Panc1 (cell line): ENCODE measurements at regions not wholly inside any gene's neighbourhood (a gene's known extent, or its start where the extent isn't known, plus 50 kb on each side); places are given as distances from the start of the nearest gene placed in this dataset.

Experiments used
- ATAC-seq: fragments of 200-7000 bp; cut with Tn5 transposase; 2 replicates; pipeline ENCODE4 v1.9.1; 2020; ENCODE audit warnings: mild to moderate bottlenecking, moderate library complexity
- BruUV-seq: library from RNA; stranded (reverse); fragments of 400-500 nt; replicated peaks from 2 replicates; lab custom pipeline; 2021; lab: Mats Ljungman, UMichigan
- CTCF ChIA-PET: fragments of 300-600 bp; sonication (Branson Sonifier 250); formaldehyde crosslinking; loops from one replicate; lab custom pipeline; 2022; ENCODE audit warnings: antibody characterized with exemption; lab: Charles Lee
- POLR2A ChIA-PET: fragments of 300-600 bp; sonication (Branson Sonifier 250); formaldehyde crosslinking; loops from one replicate; lab custom pipeline; 2022; ENCODE audit warnings: antibody characterized with exemption; lab: Charles Lee
- DNase-seq: peaks from one replicate; pipeline ENCODE4 v3.0.0-alpha.2; 2010; ENCODE audit warnings: low read depth, low spot score
- H3K27ac ChIP-seq: 2 replicates; pipeline ENCODE4 v1.5.1; 2011; ENCODE audit warnings: mild to moderate bottlenecking, low read length, inconsistent platforms
- H3K27me3 ChIP-seq: fragments of 200-500 bp; sonication (Bioruptor generic); 2 replicates; pipeline ENCODE4 v1.6.0; 2014; ENCODE audit warnings: low read length, inconsistent platforms; ENCODE audit not compliant: control insufficient read depth, insufficient read depth
- H3K36me3 ChIP-seq: fragments of 200-500 bp; sonication (Bioruptor generic); 2 replicates; pipeline ENCODE4 v1.5.1; 2014; ENCODE audit warnings: inconsistent platforms, mild to moderate bottlenecking, low read length, moderate library complexity; ENCODE audit not compliant: control insufficient read depth, insufficient read depth
- H3K4me1 ChIP-seq: 2 replicates; pipeline ENCODE4 v1.5.1; 2011; ENCODE audit warnings: inconsistent platforms, mild to moderate bottlenecking, low read length, moderate library complexity; ENCODE audit not compliant: control insufficient read depth, insufficient read depth
- H3K4me3 ChIP-seq, 2 experiments: 2 replicates each; pipeline ENCODE4 v1.5.1; 2011 to 2012; ENCODE audit warnings: low read depth in 2 of 2, low read length in 2 of 2, mild to moderate bottlenecking in 2 of 2, inconsistent platforms in 1 of 2, moderate library complexity in 1 of 2
- H3K9me3 ChIP-seq: fragments of 200-500 bp; sonication (Bioruptor generic); 2 replicates; pipeline ENCODE4 v1.5.1; 2014; ENCODE audit warnings: low read depth, mild to moderate bottlenecking, inconsistent platforms, low read length, moderate library complexity; ENCODE audit not compliant: control insufficient read depth, insufficient read depth
- CTCF ChIP-seq: fragments of 450-650 bp; IDR thresholded peaks from 2 replicates; pipeline ENCODE4 v1.5.1; 2017; ENCODE audit warnings: mild to moderate bottlenecking
- POLR2AphosphoS5 ChIP-seq: IDR thresholded peaks from 2 replicates; pipeline ENCODE4 v1.6.1; 2012; ENCODE audit warnings: mild to moderate bottlenecking, low read depth, low read length, moderate library complexity
- REST ChIP-seq, 2 experiments: IDR thresholded peaks; 2 replicates each; pipeline ENCODE4 v1.6.1; 2011 to 2012; ENCODE audit warnings: low read depth in 2 of 2, control low read depth in 1 of 2, low read length in 1 of 2, mild to moderate bottlenecking in 1 of 2, moderate library complexity in 1 of 2; ENCODE audit not compliant: insufficient read depth in 1 of 2
- SIN3A ChIP-seq: IDR thresholded peaks from 2 replicates; pipeline ENCODE4 v1.6.1; 2012; ENCODE audit warnings: low read depth, mild to moderate bottlenecking, low read length, moderate library complexity, borderline replicate concordance; ENCODE audit not compliant: insufficient read depth
- TCF7L2 ChIP-seq: IDR thresholded peaks from 2 replicates; pipeline ENCODE4 v1.6.1; 2011; ENCODE audit warnings: mild to moderate bottlenecking, low read depth, low read length, inconsistent platforms
- in situ Hi-C: cut with HindIII; loops from 2 replicates; pipeline ENCODE4 v1.10.0; 2016; ENCODE audit warnings: low sequenced_read_pairs, low pct_unique_long_range_greater_than_20kb
- intact Hi-C: fragments of 100-400 bp; cut with micrococcal nuclease; formaldehyde crosslinking; loops from one replicate; pipeline ENCODE4 v1.10.0; 2022; ENCODE audit not compliant: unreplicated experiment

- H3K27me3 ChIP-seq = no peaks in the 10 kb centered on the region
- in situ Hi-C loops (no loop called here), intact Hi-C loops (no loop called here)
- H3K4me3 ChIP-seq = no peak overlapping the region
- CTCF ChIA-PET = no interaction called here
- H3K9me3 ChIP-seq = no peaks in the 10 kb centered on the region
- ATAC-seq (no peak), DNase-seq (no peak)
- no TSS peak for BruUV-seq
- H3K27ac ChIP-seq = no peak overlapping the region
- POLR2A ChIA-PET = no interaction called here
- H3K4me1 ChIP-seq = no peaks in the 10 kb centered on the region
- TF ChIP-seq SIN3A (no peak), REST (IDR thresholded peaks at IDR 0.05; ENCODE audit: insufficient read depth in 1 of 2, low read depth in 2 of 2, low read length in 1 of 2) (no peak)
- H3K36me3 ChIP-seq = no peaks in the 10 kb centered on the region
These were observed 465.9 kb upstream of the TBX3 start for GRCh38 chr12:115149685-115150378.

- intact Hi-C loops = no loop called here
- DNase-seq (no peak), ATAC-seq (no peak)
- H3K27me3 ChIP-seq = no peaks in the 10 kb centered on the region
- ChIA-PET POLR2A (no interaction called here), CTCF (no interaction called here)
- H3K4me1 ChIP-seq = no peaks in the 10 kb centered on the region
- in situ Hi-C loops = no loop called here
- no peaks in the 10 kb centered on the region for H3K9me3 ChIP-seq
- H3K36me3 ChIP-seq = no peaks in the 10 kb centered on the region
- no TSS peak for BruUV-seq
- TF ChIP-seq REST (IDR thresholded peaks at IDR 0.05; ENCODE audit: insufficient read depth in 1 of 2, low read depth in 2 of 2, low read length in 1 of 2) (no peak), SIN3A (no peak), CTCF (no peak), TCF7L2 (no peak), POLR2AphosphoS5 (no peak)
- no peak overlapping the region for H3K27ac ChIP-seq
- H3K4me3 ChIP-seq = no peak overlapping the region
These were observed 465.3 kb upstream of the TBX3 start for GRCh38 chr12:115149279-115149678.
